ENCODE measurements at regions not wholly inside any gene's neighbourhood (a gene's known extent, or its start where the extent isn't known, plus 50 kb on each side); places are given as distances from the start of the nearest gene placed in this dataset.
"Not testable (repeated sequence)": the region's sequence is repeated elsewhere in the genome, so short reads cannot be mapped to it uniquely, and the experiment has no call there.

- no peak for DNase-seq
Measured at GRCh38 chr17:14454746-14455145, 153.9 kb downstream of the HS3ST3B1 start.

- no peak for DNase-seq
Measured at GRCh38 chr17:14452856-14453255, 152.0 kb downstream of the HS3ST3B1 start.

GRCh38 chr17:14451729-14452191, 150.9 kb downstream of the HS3ST3B1 start:
- no peak for DNase-seq

- DNase-seq = no peak
Measured at GRCh38 chr17:14448818-14449217, 147.9 kb downstream of the HS3ST3B1 start.

GRCh38 chr17:14446825-14447224, 145.9 kb downstream of the HS3ST3B1 start:
- no peak for DNase-seq

GRCh38 chr17:14444915-14445314, 144.0 kb downstream of the HS3ST3B1 start:
- no peak for DNase-seq

- no peak for DNase-seq
Measured at GRCh38 chr17:14442798-14443528, 142.1 kb downstream of the HS3ST3B1 start.

- DNase-seq = no peak
Measured at GRCh38 chr17:14437176-14437575, 136.3 kb downstream of the HS3ST3B1 start.

GRCh38 chr17:14436266-14436665, 135.4 kb downstream of the HS3ST3B1 start:
- no peak for DNase-seq

- DNase-seq = no peak
Measured at GRCh38 chr17:14434506-14434905, 133.6 kb downstream of the HS3ST3B1 start.

- DNase-seq = no peak
Measured at GRCh38 chr17:14432079-14432478, 131.2 kb downstream of the HS3ST3B1 start.

GRCh38 chr17:14429084-14429483, 128.2 kb downstream of the HS3ST3B1 start:
- no peak for DNase-seq

- peak; percentile 36 for DNase-seq
Measured at GRCh38 chr17:14428648-14429029, 127.8 kb downstream of the HS3ST3B1 start.

GRCh38 chr17:14427900-14428647, 127.2 kb downstream of the HS3ST3B1 start:
- peak; percentile 72 for DNase-seq

- not testable (repeated sequence) for DNase-seq
Measured at GRCh38 chr17:14423156-14423555, 122.3 kb downstream of the HS3ST3B1 start.

- no peak for DNase-seq
Measured at GRCh38 chr17:14417336-14417735, 116.5 kb downstream of the HS3ST3B1 start.

GRCh38 chr17:14409292-14409691, 108.4 kb downstream of the HS3ST3B1 start:
- DNase-seq = no peak

GRCh38 chr17:14407541-14407940, 106.7 kb downstream of the HS3ST3B1 start:
- no peak for DNase-seq

- no peak for DNase-seq
Measured at GRCh38 chr17:14405189-14405588, 104.3 kb downstream of the HS3ST3B1 start.

Measured in CD4-positive, alpha-beta T cell treated with Interleukin-10 for 1 hour (primary cell).